Astrocyte (in vitro differentiated cells and primary cell): ENCODE measurements at regions not wholly inside any gene's neighbourhood (a gene's known extent, or its start where the extent isn't known, plus 50 kb on each side); places are given as distances from the start of the nearest gene placed in this dataset.
A peak's percentile ranks its signal among the peaks of the same experiment; 100 is the strongest.

Experiments used
- DNase-seq: peaks from one replicate; pipeline ENCODE4 v3.0.0-alpha.2; 2010; ENCODE audit warnings: low read depth
- FAIRE-seq: peaks from 2 replicates; lab custom pipeline; 2011; peaks lifted over from hg19 to GRCh38; lab: Jason Lieb, UNC
- H2AFZ ChIP-seq: 2 replicates; pipeline ENCODE4 v1.6.0; 2012; ENCODE audit warnings: low read depth, low read length, inconsistent platforms
- H3K27ac ChIP-seq: 2 replicates; pipeline ENCODE4 v1.5.1; 2011; ENCODE audit warnings: low read depth, low read length, inconsistent platforms
- H3K27me3 ChIP-seq: 2 replicates; pipeline ENCODE4 v1.6.0; 2011; ENCODE audit warnings: low read length, inconsistent platforms; ENCODE audit not compliant: insufficient read depth
- H3K36me3 ChIP-seq: 2 replicates; pipeline ENCODE4 v1.5.1; 2011; ENCODE audit warnings: low read length, inconsistent platforms; ENCODE audit not compliant: insufficient read depth
- H3K4me1 ChIP-seq: 2 replicates; pipeline ENCODE4 v1.5.1; 2011; ENCODE audit warnings: low read length, inconsistent platforms; ENCODE audit not compliant: insufficient read depth
- H3K4me2 ChIP-seq: 2 replicates; pipeline ENCODE4 v1.6.0; 2012; ENCODE audit warnings: low read length, inconsistent platforms
- H3K4me3 ChIP-seq: 2 replicates; pipeline ENCODE4 v1.5.1; 2011; ENCODE audit warnings: low read depth, mild to moderate bottlenecking, low read length, inconsistent platforms; ENCODE audit not compliant: insufficient read depth
- H3K79me2 ChIP-seq: 2 replicates; pipeline ENCODE4 v1.6.0; 2012; ENCODE audit warnings: mild to moderate bottlenecking, low read length, inconsistent platforms; ENCODE audit not compliant: insufficient read depth
- H3K9ac ChIP-seq: 2 replicates; pipeline ENCODE4 v1.6.0; 2012; ENCODE audit warnings: mild to moderate bottlenecking, low read length, inconsistent platforms
- H3K9me3 ChIP-seq: 2 replicates; pipeline ENCODE4 v1.5.1; 2012; ENCODE audit warnings: low read depth, mild to moderate bottlenecking, low read length, inconsistent platforms; ENCODE audit not compliant: insufficient read depth
- H4K20me1 ChIP-seq: 2 replicates; pipeline ENCODE4 v1.6.0; 2012; ENCODE audit warnings: low read length, inconsistent platforms; ENCODE audit not compliant: insufficient read depth
- H3K27ac Mint-ChIP-seq: one replicate; pipeline ENCODE4 v1.8.0; 2021; ENCODE audit warnings: mild to moderate bottlenecking, mixed read lengths; ENCODE audit not compliant: unreplicated experiment
- H3K27me3 Mint-ChIP-seq: one replicate; pipeline ENCODE4 v1.8.0; 2021; ENCODE audit warnings: low read depth, mixed read lengths; ENCODE audit not compliant: unreplicated experiment
- H3K36me3 Mint-ChIP-seq: one replicate; pipeline ENCODE4 v1.8.0; 2021; ENCODE audit warnings: low read depth, mixed read lengths; ENCODE audit not compliant: unreplicated experiment
- H3K4me1 Mint-ChIP-seq: one replicate; pipeline ENCODE4 v1.8.0; 2021; ENCODE audit warnings: low read depth, mixed read lengths; ENCODE audit not compliant: unreplicated experiment
- H3K4me3 Mint-ChIP-seq: one replicate; pipeline ENCODE4 v1.8.0; 2021; ENCODE audit warnings: mild to moderate bottlenecking, moderate library complexity, mixed read lengths; ENCODE audit not compliant: unreplicated experiment
- H3K9me3 Mint-ChIP-seq: one replicate; pipeline ENCODE4 v1.8.0; 2021; ENCODE audit warnings: mild to moderate bottlenecking, mixed read lengths; ENCODE audit not compliant: unreplicated experiment
- EZH2 ChIP-seq: IDR thresholded peaks from 2 replicates; pipeline ENCODE4 v1.6.1; 2012; ENCODE audit warnings: mild to moderate bottlenecking, low read length, inconsistent platforms; ENCODE audit not compliant: insufficient read depth
- TF ChIP-seq, protein P1 (sequence below): IDR thresholded peaks from 2 replicates; pipeline ENCODE4 v1.5.1; 2011; ENCODE audit warnings: low read depth, mild to moderate bottlenecking, inconsistent platforms, low read length, moderate library complexity; ENCODE audit not compliant: insufficient read depth

DNA sequence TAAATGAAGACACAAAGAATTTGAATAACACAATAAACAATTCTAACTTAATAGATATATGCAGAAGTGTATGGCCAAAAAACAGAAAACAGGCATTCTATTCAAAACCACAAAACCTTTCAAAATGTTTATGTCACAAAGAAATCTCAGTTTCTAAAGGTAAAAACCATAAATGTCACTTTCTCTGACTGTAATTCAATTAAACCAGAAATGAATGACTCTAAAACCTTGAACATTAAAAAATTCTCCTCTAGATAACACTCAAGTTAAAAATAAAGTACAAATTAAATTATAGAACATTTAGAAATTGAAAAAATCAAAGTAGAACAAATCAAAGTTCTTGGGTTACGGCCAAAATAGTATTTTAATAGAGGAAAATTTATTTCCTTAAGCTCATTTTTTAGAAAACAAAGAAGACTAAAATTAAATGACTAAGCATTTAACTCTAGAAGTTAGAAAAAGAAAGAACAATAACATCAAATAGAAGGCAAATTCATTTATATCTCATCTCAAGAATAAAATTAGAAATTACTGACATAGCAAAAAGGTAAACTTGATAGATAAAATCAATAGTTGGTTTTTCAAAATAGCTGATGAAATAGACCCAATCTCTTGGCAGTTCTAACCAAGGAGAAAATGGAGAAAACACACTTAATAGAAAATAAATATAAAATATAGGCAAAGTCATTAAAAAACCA lies 198.8 kb downstream of the TEX36 start:
- no peaks in the 10 kb centered on the region for H4K20me1 ChIP-seq
- H3K9me3 Mint-ChIP-seq = no peaks in the 10 kb centered on the region
- H3K27ac Mint-ChIP-seq = no peak overlapping the region
- TF ChIP-seq EZH2 = no peak
- TF ChIP-seq, protein P1, sequence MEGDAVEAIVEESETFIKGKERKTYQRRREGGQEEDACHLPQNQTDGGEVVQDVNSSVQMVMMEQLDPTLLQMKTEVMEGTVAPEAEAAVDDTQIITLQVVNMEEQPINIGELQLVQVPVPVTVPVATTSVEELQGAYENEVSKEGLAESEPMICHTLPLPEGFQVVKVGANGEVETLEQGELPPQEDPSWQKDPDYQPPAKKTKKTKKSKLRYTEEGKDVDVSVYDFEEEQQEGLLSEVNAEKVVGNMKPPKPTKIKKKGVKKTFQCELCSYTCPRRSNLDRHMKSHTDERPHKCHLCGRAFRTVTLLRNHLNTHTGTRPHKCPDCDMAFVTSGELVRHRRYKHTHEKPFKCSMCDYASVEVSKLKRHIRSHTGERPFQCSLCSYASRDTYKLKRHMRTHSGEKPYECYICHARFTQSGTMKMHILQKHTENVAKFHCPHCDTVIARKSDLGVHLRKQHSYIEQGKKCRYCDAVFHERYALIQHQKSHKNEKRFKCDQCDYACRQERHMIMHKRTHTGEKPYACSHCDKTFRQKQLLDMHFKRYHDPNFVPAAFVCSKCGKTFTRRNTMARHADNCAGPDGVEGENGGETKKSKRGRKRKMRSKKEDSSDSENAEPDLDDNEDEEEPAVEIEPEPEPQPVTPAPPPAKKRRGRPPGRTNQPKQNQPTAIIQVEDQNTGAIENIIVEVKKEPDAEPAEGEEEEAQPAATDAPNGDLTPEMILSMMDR = no peak
- no peak overlapping the region for H3K27ac ChIP-seq
- H3K4me2 ChIP-seq = no peak overlapping the region
- H2AFZ ChIP-seq = no peak overlapping the region
- H3K9ac ChIP-seq = no peak overlapping the region
- no peak overlapping the region for H3K4me3 Mint-ChIP-seq
- H3K27me3 Mint-ChIP-seq = peaks cover 3% of the 10 kb centered on the region
- no peaks in the 10 kb centered on the region for H3K36me3 Mint-ChIP-seq
- H3K4me1 ChIP-seq = no peaks in the 10 kb centered on the region
- H3K36me3 ChIP-seq = no peaks in the 10 kb centered on the region
- FAIRE-seq (no peak), DNase-seq (no peak)
- H3K4me3 ChIP-seq = no peak overlapping the region
- H3K4me1 Mint-ChIP-seq = peaks cover 15% of the 10 kb centered on the region
- H3K79me2 ChIP-seq = no peaks in the 10 kb centered on the region
- H3K27me3 ChIP-seq = no peaks in the 10 kb centered on the region
- no peaks in the 10 kb centered on the region for H3K9me3 ChIP-seq

GRCh38 chr10:125482637-125483036 lies 200.3 kb downstream of the TEX36 start:
- Histone ChIP-seq H3K9me3 (no peaks in the 10 kb centered on the region), H3K79me2 (no peaks in the 10 kb centered on the region), H3K36me3 (no peaks in the 10 kb centered on the region), H3K4me3 (no peak overlapping the region), H3K27ac (no peak overlapping the region), H2AFZ (no peak overlapping the region), H3K4me1 (no peaks in the 10 kb centered on the region), H3K27me3 (no peaks in the 10 kb centered on the region), H3K9ac (no peak overlapping the region), H3K4me2 (no peak overlapping the region), H4K20me1 (no peaks in the 10 kb centered on the region)
- no peak overlapping the region for H3K27ac Mint-ChIP-seq
- peaks cover 3% of the 10 kb centered on the region for H3K27me3 Mint-ChIP-seq
- DNase-seq (no peak), FAIRE-seq (no peak)
- no peaks in the 10 kb centered on the region for H3K9me3 Mint-ChIP-seq
- no peak overlapping the region for H3K4me3 Mint-ChIP-seq
- H3K36me3 Mint-ChIP-seq = no peaks in the 10 kb centered on the region
- peaks cover 19% of the 10 kb centered on the region for H3K4me1 Mint-ChIP-seq
- TF ChIP-seq, protein P1 = no peak
- TF ChIP-seq EZH2 = no peak

GRCh38 chr10:125482108-125482507 lies 200.9 kb downstream of the TEX36 start:
- peaks cover 3% of the 10 kb centered on the region for H3K27me3 Mint-ChIP-seq
- H3K9ac ChIP-seq = no peak overlapping the region
- H3K4me1 Mint-ChIP-seq = peaks cover 19% of the 10 kb centered on the region
- peak overlapping the region; percentile 1 for H3K4me3 Mint-ChIP-seq
- H3K27me3 ChIP-seq = no peaks in the 10 kb centered on the region
- H4K20me1 ChIP-seq = no peaks in the 10 kb centered on the region
- no peak overlapping the region for H3K27ac Mint-ChIP-seq
- FAIRE-seq (no peak), DNase-seq (no peak)
- H3K4me1 ChIP-seq = no peaks in the 10 kb centered on the region
- no peak for TF ChIP-seq EZH2
- TF ChIP-seq, protein P1 = no peak
- H3K79me2 ChIP-seq = no peaks in the 10 kb centered on the region
- H3K27ac ChIP-seq = no peak overlapping the region
- H2AFZ ChIP-seq = no peak overlapping the region
- H3K36me3 Mint-ChIP-seq = no peaks in the 10 kb centered on the region
- H3K36me3 ChIP-seq = no peaks in the 10 kb centered on the region
- no peak overlapping the region for H3K4me2 ChIP-seq
- H3K4me3 ChIP-seq = no peak overlapping the region
- no peaks in the 10 kb centered on the region for H3K9me3 Mint-ChIP-seq
- no peaks in the 10 kb centered on the region for H3K9me3 ChIP-seq
